Gastrocnemius medialis (tissue), 4 donors: ENCODE measurements at regions not wholly inside any gene's neighbourhood (a gene's known extent, or its start where the extent isn't known, plus 50 kb on each side); places are given as distances from the start of the nearest gene placed in this dataset.

Experiments
- ATAC-seq, 2 donors: fragments of 150-250 bp; one replicate each; pipeline ENCODE4 v1.9.1; 2016
- DNase-seq, 2 donors: peaks; one replicate each; pipeline ENCODE4 v3.0.0-alpha.2; 2019
- H3K27ac ChIP-seq, 4 donors: fragments of 200-600 bp; sonication (generic); 1 replicate in 1 of 4; 2 replicates in 3 of 4; pipeline ENCODE4 v1.5.1; 2016 to 2018; ENCODE audit warnings: mild to moderate bottlenecking in 2 of 4, moderate library complexity in 1 of 4
- H3K27me3 ChIP-seq, 3 donors: fragments of 200-600 bp; sonication (generic) in 2 of 3; 1 replicate in 1 of 3; 2 replicates in 2 of 3; pipeline versions ENCODE4 v1.5.1 to v1.6.0; 2016 to 2019; ENCODE audit warnings: mild to moderate bottlenecking in 1 of 3, moderate library complexity in 1 of 3
- H3K36me3 ChIP-seq, 2 donors: fragments of 200-600 bp; sonication (generic) in 1 of 2; one replicate each; pipeline ENCODE4 v1.5.1; 2017 to 2018
- H3K4me1 ChIP-seq, 2 donors: fragments of 200-600 bp; sonication (generic) in 1 of 2; one replicate each; pipeline ENCODE4 v1.5.1; 2016 to 2017; ENCODE audit warnings: mild to moderate bottlenecking in 2 of 2
- H3K4me3 ChIP-seq, 4 donors: fragments of 200-600 bp; sonication (generic) in 3 of 4; 1 replicate in 1 of 4; 2 replicates in 3 of 4; pipeline ENCODE4 v1.5.1; 2016 to 2019; ENCODE audit warnings: mild to moderate bottlenecking in 2 of 4
- H3K9me3 ChIP-seq, 3 donors: fragments of 200-600 bp; sonication (generic) in 2 of 3; 1 replicate in 1 of 3; 2 replicates in 2 of 3; pipeline ENCODE4 v1.5.1; 2016 to 2019
- POLR2A ChIP-seq, 2 donors: fragments of 450-650 bp; IDR thresholded peaks; one replicate each; pipeline ENCODE4 v1.6.1; 2017; ENCODE audit warnings: antibody characterized with exemption in 2 of 2, mild to moderate bottlenecking in 2 of 2, moderate library complexity in 2 of 2
- in situ Hi-C, 4 donors: fragments of 200-750 bp; cut with MboI; loops; one replicate each; pipeline versions ENCODE4 v1.15.0 to v1.8.0; 2017; ENCODE audit warnings: low sequenced_read_pairs in 4 of 4
- intact Hi-C: fragments of 100-400 bp; cut with DNase I; formaldehyde crosslinking; loops from one replicate; pipeline ENCODE4 v1.15.1; 2023; ENCODE audit warnings: low total_unique reads
- TF ChIP-seq, protein P1 (sequence below), 5 experiments: fragments of 450-650 bp in 3 of 5; fragments of 200-600 bp in 2 of 5; sonication (generic) in 2 of 5; IDR thresholded peaks in 4 of 5; conservative IDR thresholded peaks in 1 of 5; 1 replicate in 4 of 5; 2 replicates in 1 of 5; pipeline ENCODE4 v1.5.1; 2016 to 2019; ENCODE audit warnings: antibody characterized with exemption in 5 of 5, mild to moderate bottlenecking in 3 of 5, moderate library complexity in 3 of 5

DNA sequence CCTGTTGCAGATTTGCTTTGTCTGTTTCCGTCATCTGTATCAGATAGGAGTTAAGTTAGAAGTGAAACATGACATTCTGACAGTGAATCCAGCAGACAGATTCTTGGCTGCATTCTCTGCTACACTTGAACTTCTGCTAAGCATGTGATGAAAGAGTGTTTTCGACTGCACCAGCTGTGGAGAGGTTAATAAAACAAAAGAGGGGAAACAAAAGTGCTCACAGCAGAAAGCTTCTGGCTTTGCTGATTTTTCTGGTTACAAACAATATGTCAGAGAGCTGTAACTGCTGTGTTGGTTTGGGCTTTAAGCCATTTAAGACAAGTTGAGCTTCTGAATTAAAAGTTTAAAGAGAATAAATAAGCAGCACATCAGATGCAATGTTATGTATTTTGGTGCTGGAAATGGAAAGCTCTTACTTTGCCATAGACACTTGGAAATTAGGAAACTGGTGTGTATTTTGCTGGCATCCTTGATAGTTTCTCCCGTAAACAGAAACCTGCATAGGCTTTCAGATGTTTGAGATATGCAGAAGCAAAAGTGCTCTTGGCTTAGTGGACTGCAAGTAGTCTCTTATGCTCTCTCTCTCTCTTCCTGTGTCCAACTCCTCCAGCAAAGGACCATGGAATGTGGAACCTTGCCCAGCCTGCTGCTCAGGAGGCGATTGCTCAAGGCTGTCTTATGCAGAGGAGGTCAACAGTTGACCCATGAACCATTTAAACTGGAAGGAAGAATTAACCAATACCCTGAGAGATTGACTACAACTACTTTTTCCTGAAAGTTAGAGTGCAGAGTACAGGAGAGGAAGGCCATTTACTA is 104.9 kb downstream of the RPS12 start:
- Histone ChIP-seq H3K27me3 (no peaks in the 10 kb centered on the region), H3K27ac (peak overlapping the region in 2 of 4 donors; percentile 6 to 25), H3K9me3 (no peaks in the 10 kb centered on the region), H3K4me3 (no peak overlapping the region), H3K4me1 (peaks cover 8 to 11% of the 10 kb centered on the region in 2 donors), H3K36me3 (no peaks in the 10 kb centered on the region)
- intact Hi-C loops (no loop called here), in situ Hi-C loops (no loop called here)
- ATAC-seq: peak; percentile 97 to 98
- TF ChIP-seq POLR2A (IDR thresholded peaks at IDR 0.05): no peak
- TF ChIP-seq, protein P1, sequence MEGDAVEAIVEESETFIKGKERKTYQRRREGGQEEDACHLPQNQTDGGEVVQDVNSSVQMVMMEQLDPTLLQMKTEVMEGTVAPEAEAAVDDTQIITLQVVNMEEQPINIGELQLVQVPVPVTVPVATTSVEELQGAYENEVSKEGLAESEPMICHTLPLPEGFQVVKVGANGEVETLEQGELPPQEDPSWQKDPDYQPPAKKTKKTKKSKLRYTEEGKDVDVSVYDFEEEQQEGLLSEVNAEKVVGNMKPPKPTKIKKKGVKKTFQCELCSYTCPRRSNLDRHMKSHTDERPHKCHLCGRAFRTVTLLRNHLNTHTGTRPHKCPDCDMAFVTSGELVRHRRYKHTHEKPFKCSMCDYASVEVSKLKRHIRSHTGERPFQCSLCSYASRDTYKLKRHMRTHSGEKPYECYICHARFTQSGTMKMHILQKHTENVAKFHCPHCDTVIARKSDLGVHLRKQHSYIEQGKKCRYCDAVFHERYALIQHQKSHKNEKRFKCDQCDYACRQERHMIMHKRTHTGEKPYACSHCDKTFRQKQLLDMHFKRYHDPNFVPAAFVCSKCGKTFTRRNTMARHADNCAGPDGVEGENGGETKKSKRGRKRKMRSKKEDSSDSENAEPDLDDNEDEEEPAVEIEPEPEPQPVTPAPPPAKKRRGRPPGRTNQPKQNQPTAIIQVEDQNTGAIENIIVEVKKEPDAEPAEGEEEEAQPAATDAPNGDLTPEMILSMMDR (IDR thresholded peaks at IDR 0.05 in 4 of 5, conservative IDR thresholded peaks at IDR 0.05 in 1 of 5): no peak
- DNase-seq: peak; percentile 51 to 77

DNA sequence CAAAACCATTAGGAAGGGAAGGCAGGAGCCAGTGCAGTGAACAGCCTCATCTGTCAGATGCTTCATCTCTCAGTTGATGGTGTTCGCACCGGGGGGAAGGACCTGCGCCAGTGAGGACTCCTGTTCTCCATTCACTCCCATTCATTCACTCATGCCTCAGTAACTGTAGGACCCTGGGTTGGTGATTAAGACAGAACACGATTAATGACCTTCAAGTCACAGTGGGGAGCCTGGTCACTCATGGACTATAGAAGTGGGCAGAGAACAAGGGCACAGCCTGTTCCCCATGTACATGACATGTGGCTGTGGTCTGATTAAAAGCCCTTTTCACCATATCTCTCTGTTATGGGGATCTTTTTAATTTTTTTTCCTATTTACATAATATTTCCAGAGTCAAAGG is 113.3 kb downstream of the RPS12 start:
- no peaks in the 10 kb centered on the region for H3K4me1 ChIP-seq
- intact Hi-C loops (no loop called here), in situ Hi-C loops (no loop called here)
- no peak for TF ChIP-seq POLR2A (IDR thresholded peaks at IDR 0.05)
- TF ChIP-seq, protein P1 (IDR thresholded peaks at IDR 0.05 in 4 of 5, conservative IDR thresholded peaks at IDR 0.05 in 1 of 5): no peak
- H3K4me3 ChIP-seq: no peak overlapping the region
- no peaks in the 10 kb centered on the region for H3K27me3 ChIP-seq
- H3K9me3 ChIP-seq: no peaks in the 10 kb centered on the region
- DNase-seq: no peak
- ATAC-seq: no peak
- H3K36me3 ChIP-seq: no peaks in the 10 kb centered on the region
- no peak overlapping the region for H3K27ac ChIP-seq

DNA sequence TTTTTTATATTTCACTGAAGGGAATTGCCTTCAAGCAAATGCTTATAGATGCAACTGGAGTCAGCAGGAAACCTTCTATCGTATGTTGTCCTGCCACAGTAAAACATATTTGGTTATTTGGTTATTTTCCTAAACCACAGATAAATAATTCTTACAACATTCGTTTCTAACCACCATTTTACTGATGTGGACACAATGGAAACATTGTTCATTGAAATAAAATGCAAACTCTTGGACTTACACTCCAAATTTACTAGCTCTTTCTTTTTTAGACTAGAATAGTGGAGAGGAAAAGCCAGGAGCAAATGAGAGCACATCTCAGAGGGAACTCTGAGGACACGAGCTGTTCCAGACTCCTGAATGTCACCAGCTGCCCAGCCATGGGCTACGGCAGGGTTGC is 114.8 kb downstream of the RPS12 start:
- ATAC-seq (no peak), DNase-seq (no peak)
- no peak for TF ChIP-seq POLR2A (IDR thresholded peaks at IDR 0.05)
- TF ChIP-seq, protein P1 (IDR thresholded peaks at IDR 0.05 in 4 of 5, conservative IDR thresholded peaks at IDR 0.05 in 1 of 5): no peak
- Histone ChIP-seq H3K9me3 (no peaks in the 10 kb centered on the region), H3K36me3 (no peaks in the 10 kb centered on the region), H3K27me3 (no peaks in the 10 kb centered on the region), H3K27ac (no peak overlapping the region), H3K4me3 (no peak overlapping the region), H3K4me1 (no peaks in the 10 kb centered on the region)
- intact Hi-C loops: no loop called here
- in situ Hi-C loops: no loop called here

DNA sequence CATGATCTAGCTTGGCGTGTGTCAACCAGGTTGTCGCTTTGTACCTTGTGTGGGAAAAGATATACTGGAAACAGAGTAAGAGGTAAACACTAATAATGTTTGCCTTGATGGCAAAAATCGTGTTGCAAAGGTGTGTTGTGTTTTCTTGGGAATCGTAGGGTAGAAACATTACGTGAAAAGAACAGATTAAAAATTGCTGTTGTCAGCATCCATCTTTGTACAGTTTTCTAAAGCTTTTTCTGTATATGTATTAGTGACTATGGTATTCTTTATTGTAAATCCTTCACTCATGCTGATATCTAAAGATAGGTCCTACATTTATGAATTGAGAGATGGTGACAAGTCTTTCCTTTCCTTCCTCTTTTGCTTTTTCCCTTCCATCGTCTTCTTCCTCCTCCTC is 116.9 kb downstream of the RPS12 start:
- no peak for DNase-seq
- Histone ChIP-seq H3K27ac (no peak overlapping the region), H3K36me3 (no peaks in the 10 kb centered on the region), H3K4me3 (no peak overlapping the region), H3K9me3 (no peaks in the 10 kb centered on the region), H3K4me1 (no peaks in the 10 kb centered on the region), H3K27me3 (no peaks in the 10 kb centered on the region)
- no peak for TF ChIP-seq POLR2A (IDR thresholded peaks at IDR 0.05)
- TF ChIP-seq, protein P1 (IDR thresholded peaks at IDR 0.05 in 4 of 5, conservative IDR thresholded peaks at IDR 0.05 in 1 of 5): no peak
- intact Hi-C loops: no loop called here
- in situ Hi-C loops: no loop called here
- ATAC-seq: no peak
